Stimulated activated CD8-positive, alpha-beta memory T cell treated with anti-CD3 and anti-CD28 coated beads, Interleukin-7, amount 100 ng/mL, for 24 hours (primary cell): ENCODE measurements at regions not wholly inside any gene's neighbourhood (a gene's known extent, or its start where the extent isn't known, plus 50 kb on each side); places are given as distances from the start of the nearest gene placed in this dataset.
"Not testable (repeated sequence)": the region's sequence is repeated elsewhere in the genome, so short reads cannot be mapped to it uniquely, and the experiment has no call there.

Experiments used
- DNase-seq: peaks from one replicate; pipeline ENCODE4 v3.0.0-alpha.2; 2020; ENCODE audit warnings: low read depth

DNA sequence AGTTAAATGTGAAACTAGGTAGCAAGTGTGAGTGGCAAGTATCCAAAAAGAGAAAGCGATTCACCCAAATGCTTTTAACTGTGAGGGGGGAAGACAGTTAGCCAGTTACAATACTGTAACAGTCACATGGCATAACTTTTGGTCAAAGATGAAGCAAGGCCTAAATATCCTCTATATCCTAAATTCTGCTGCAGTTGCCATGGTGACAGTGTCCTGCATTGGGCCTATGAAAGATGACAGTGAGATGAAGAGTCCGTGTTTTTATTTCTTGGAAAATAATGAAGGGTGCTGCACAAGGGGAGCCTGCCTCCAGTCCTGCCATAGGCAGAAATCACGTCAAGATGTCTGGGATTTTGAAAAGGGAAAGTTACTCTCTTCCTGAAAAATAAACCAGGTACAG lies 534.6 kb downstream of the NTRK2 start:
- DNase-seq: no peak

DNA sequence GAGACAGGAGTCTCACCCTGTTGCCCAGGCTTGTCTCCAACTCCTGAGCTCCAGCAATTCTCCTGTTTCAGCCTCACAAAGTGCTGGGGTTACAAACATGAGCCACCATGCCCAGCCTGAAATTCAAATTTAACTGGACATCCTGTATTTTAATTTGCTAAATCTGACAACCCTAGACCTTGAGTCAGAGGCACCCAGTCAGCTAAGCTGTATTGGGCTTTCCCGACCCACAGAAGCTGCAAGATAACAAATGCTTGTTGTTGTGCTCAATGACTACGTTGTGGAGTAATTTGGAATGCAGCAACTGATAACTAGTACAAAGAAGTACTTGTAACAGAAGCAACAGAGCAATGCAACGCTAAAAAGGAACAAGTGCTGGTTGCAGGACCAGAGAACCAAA lies 533.1 kb downstream of the NTRK2 start:
- no peak for DNase-seq

DNA sequence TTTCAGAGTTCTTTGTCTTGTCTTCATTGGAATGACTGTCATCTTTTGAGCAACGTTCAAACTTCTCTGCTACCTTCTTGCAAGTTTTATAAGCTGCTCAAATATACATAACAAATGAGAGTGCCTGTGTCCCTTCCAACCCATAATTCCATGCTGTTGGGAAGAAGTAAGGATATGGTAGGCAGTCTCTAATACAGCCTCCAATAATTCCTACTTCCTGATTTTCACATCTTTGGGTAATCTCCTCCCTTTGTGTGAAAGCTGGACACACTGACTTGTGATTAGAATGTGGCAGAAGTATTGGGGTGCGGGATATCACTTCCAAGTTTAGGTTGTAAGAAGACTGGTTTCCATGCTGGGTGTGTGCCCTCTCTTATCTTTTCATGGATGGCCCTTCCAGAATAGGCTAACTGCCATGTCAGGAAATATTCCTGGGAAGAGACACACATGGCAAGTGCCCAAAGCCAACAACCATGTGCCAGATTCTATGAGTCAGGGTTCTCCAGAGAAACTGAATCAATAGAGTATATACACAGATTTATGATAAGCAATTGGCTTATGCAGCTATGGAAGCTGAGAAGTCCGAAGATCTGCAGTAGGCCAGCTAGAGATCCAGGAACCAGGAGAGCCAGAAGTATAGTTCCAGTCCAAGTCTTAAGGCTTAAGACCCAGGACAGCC lies 531.3 kb downstream of the NTRK2 start:
- DNase-seq: no peak

DNA sequence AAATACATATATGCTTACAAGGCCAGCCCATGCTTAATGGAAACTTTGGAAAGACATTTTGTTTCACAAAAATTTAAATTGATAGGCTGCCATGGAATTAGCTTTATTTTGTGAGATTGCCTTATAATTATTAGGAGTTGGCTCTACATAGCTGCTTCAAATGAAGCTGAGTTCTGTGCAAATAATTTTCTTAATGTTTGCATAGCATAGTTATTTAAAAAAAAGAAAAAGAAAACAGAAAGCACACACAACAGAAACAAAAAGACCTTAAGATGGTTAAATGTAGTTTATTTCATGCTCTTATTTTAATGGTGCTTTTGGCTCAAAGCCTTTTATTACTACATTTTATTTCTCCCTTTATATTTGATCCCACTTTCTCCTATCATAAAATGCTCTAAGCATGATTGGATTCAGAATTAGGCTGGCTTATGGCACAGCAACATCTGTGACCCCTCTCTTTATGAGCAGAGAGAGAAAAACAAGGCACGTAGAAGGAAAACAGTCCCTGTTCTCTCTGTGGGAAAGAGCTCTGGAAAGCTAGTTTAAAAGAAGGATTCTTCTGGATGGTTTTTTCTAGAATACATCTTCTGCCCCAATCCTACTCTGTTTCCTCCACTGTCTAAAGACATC lies 530.5 kb downstream of the NTRK2 start:
- no peak for DNase-seq

DNA sequence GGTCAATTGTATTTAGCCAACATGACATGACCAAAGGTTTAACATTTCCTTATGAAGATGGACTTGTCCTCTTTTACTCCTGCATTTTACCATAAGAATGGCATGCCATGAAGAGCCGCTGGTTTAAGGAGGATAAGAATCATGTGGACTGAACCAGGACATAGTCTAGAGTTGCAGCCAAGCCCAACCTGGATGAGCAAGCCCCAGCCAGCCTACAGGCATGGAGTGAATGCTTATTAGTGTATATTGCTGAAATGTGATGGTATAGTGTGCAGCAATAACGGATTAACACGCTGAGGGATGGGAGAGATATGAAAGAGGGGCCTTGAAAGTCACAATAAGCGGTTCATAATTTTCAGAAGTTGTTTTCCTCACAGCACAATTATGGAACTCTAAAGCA lies 523.2 kb downstream of the NTRK2 start:
- no peak for DNase-seq

DNA sequence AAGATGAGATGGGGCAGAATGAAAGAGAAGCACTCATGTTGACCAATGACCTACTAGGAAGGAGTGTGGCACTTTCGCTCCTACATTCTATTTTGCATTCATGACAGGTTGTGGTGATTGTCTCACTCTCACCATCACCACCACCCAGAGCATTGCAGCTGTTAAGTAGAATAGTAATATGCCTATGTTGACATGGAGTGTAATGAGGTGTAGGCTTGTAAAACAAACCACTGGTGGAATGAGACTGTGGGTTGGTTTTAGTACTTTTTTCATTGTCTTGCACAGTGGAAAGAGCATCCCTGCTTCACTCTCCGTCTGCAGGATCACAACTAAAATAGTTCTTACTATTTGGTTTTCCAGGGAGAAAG lies 516.7 kb downstream of the NTRK2 start:
- no peak for DNase-seq

DNA sequence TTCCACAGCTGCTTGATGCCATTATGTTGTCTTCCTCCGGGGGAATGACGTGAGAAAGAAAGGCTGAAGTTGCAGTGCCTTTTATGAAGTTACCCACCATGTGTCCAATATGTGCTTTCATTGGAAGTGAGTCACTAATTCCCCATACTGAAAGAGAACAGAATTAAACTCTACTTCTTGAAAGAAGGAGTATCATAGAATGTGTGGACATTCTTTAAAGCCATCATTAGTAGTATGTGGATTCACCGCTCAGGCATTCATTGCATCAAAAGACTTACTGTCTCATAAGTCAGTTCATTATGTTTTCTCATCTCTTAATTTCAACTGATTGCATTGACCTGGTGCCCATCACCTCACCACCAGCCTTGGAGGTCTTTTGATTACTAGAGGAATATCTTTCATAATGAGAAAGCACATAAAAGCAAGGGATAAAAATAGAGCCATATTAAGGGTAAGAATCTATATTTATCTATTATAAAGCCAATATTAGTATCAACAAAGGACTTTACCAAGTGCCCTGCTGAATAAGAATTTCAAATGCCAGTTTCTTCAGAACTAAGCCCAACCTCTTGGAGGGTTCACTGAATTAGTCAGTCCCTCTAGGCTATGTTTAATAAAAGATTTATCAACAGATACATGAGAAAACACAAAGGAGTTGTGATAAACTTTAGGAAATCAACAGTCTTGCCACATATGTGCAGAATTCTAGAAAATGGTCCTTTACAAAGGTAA lies 516.1 kb downstream of the NTRK2 start:
- DNase-seq: no peak

DNA sequence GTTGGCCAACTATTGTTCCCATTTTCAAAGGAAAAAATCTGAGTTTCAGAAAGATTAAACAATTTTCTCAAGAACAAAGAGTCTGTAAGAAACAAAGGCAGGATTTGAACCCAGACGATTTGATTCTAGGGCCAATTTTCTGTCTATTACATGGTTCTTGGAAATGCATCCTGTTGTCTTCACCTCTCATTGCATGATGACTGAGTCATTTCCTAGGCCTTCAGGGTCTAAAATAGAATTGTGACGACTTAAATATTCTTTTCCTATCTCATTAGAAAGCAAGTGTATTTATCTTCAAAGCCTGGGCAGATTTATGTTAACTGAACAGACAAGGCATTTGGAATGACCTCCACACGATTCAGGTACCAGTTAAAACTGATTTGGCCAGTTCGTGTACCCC lies 512.9 kb downstream of the NTRK2 start:
- DNase-seq: no peak

DNA sequence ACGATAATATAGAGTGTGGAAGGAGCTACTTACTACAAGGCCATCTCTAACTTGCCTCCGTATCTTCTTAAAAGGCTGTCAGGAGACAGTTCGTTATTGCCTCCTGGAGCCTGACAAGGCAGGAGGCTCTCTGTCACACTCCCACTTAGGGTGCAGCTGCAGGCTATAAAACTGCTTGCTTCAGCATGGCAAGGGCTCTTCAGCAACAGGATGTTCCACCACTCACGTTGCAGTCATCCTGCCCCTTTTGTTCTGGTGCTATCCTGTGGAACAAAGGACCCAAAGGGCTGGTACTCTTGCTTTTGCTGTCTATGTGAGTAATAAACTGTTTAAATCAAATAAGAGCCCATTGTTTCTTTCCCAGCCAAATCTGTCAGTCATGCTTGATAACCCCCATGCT lies 508.9 kb downstream of the NTRK2 start:
- DNase-seq: no peak

DNA sequence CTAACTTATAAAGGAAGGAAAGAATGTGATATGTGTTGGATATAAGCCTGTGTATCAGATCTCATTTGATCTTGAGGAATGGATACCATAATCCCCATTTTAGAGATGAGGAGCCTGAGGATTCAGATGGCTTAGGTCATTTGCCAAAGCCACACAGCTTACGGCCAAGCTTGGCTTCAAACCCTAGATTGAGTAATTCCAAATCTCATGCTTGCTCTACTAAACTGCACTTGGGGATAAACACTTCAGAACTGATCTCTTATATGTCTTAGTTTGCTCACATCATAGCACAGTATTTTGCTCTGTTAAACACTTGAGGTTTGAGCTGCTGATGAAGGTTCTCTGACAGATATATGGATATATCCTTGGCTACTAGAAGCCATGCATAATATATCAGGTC lies 504.4 kb downstream of the NTRK2 start:
- DNase-seq: no peak

DNA sequence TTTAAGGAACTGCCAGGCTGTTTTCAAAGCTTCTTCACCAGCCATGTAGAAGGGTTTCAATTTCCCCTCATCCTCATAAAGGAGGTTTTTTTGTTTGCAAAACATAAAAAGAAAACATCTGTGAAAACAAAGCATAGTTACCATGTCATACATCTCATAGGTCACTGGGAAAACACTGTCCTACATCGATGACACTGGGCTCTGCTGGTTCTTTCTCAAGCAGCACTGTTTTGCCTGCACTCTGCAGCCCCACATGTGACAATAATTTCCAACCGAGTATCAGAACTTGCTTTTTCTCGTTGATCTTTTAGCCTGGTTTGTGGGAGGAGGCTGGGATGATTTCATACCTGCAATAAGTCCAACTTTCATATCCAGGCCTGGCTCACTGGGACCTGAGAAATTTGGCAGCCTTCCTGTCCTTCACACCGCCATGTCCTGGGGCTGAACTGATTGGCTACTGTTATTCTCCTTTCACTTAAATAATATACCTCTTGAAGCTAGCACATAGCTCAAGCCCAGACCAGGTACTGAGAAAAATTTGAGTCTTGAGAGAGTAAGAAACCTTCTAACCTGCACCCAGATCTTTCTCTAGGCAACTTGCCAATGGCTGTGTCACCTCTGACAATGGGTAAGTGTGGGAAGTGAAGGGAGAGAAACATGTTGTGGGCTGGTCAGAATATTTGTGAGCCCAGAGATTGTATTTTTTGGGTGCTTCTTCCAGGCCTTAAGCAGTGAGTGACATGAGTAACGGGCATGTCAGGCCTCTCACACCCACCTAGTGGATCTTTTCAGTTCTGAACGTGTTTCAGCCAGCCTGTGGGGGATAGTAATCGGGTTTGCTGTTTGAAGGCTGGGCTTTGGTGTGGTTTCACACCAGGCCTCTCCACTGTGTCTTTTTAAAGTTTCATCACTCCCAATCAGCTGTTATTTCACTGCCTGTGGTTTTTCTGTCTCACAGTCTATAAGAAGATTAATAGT lies 502.8 kb downstream of the NTRK2 start:
- no peak for DNase-seq

DNA sequence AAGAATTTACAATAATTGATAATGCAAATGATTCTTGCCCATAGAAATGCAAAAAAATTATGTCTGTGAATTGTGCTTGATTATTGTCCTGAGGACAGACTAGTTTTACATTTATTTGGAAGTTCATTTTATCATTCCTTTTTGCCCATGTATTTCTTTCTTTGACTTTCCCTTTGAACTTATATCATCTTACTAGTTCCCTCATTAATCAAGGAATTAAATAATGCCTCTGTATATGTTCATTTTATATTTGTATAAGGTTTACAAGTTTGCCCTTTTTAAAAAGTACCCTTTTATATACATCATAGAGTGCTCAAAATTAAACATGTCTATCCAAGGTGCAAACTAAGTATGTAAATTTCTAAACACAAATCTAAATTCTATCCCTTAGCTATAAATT lies 501.6 kb downstream of the NTRK2 start:
- no peak for DNase-seq

DNA sequence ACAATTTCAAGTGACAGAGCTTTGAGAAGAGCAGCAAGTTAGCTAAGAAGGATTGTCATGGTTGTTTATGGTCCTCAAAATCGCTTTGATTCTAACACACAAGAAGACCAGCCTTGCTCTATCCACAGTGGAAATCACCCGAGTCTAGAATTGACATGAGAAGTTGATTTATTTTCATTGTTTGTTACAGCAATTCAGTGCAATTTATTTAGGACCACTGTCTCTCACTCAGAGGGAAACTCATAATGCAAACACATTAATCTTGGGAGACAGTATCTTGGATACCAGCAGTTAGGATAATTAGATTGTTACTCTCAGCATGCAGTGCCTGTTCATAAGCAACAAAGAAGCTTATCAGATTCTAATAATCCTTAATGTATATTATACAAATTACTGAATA lies 498.9 kb downstream of the NTRK2 start:
- no peak for DNase-seq

DNA sequence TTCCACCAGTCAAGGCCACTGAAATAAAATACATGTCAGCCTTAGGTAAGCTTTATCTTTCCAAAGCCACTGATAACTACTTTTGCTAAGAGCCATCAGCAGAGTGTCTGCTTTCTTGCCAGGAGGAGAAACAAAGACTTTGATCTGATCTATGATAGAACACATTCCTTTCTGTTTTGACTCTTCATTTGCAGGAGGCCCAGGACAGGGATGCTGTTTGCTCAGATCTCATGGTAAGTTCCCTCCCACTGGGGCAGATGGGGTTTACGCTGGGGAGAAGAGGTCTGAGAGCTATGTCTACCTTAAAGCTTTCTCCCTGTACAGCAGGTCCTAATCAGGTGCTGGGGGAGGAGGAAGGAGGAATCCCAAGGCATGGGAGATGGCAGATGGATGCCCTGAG lies 497.6 kb downstream of the NTRK2 start:
- no peak for DNase-seq

DNA sequence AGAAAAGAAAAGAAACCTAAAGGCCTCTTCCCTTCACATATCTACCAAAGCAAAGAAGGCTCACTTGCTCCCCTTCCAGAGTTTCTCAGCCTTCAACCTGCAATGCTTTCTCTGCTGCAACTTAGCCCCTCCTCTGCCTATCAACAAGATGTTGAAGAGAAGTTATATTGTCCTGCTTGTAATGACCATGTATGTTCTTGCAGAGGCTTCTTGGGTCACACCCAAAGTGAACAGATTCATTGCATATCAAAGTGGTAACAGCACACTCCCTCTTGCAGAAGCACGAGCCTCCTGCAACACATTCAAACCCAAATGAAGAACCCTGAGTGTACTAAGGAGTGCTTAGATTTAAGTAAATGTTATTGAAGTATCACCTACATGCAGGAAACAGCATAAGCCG lies 494.3 kb downstream of the NTRK2 start:
- no peak for DNase-seq

DNA sequence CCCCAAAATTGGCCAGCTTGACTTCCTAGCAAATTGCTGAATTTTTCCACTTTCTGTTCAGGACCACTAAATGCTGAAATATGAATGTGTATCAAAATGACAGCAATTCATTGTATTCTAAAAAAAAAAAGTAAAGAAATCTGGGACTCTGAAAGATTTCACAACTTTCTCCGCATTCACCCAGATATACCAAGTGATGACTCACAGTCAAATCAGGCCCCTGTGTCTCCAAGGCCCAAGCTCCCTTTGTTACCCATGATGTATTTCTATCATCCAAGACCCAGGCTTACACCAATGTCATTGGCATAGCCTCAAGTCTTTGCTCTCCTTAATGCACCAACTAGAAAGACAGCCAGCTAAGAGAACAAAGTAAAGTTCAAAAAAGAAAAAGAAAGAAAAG lies 493.9 kb downstream of the NTRK2 start:
- no peak for DNase-seq

DNA sequence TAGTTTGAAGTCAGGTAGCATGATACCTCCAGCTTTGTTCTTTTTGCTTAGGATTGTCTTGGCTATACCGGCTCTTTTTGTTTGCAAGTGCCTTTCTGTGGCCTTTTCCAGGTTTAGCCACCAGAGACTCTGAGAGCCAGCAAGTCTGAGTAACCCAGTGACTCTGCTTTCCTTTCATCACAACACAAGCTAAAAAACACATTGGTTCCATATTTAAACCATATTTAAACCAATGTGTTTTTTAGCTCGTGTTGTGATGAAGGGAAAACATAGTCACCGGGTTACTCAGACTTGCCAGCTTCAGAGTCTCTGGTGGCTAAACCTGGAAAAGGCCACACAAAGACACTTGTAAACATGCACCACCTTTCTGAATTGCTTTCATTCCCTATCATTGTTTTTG lies 493.3 kb downstream of the NTRK2 start:
- no peak for DNase-seq

DNA sequence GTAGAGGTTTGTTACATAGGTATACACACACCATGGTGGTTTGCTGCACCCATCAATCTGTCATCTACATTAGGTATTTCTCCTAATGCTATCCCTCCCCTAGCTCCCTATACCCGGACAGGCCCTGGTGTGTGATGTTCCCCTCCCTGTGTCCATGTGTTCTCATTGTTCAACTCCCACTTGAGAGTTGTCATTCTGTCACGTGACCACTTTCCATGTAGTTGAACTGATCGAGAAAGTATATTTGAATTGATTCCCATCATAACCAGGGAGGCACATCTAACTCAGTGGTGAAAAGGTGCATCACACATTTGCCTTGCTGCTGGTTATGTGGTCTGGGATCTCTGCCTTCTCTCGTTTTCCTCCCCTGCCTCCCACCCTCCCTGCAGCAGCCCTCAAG lies 491.4 kb downstream of the NTRK2 start:
- DNase-seq: not testable (repeated sequence)

DNA sequence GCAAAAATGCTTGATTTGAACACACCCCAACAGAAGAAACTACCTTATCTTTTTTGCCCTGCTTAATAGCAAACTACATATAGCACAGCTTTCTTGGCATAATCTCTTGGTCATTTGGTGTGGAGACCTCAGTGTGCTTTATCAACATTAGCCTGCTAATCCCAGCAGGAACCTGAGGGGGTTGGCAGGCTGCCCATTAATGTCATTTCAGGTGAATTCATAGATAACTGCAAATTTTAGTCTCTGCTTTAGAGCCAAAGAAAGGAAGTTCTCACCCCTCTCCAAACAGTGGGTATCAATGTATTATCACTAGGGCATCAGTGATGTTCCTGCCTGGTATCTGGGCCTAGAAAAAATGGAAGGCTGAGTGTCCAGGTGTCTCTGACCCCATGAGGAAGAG lies 489.0 kb downstream of the NTRK2 start:
- no peak for DNase-seq

DNA sequence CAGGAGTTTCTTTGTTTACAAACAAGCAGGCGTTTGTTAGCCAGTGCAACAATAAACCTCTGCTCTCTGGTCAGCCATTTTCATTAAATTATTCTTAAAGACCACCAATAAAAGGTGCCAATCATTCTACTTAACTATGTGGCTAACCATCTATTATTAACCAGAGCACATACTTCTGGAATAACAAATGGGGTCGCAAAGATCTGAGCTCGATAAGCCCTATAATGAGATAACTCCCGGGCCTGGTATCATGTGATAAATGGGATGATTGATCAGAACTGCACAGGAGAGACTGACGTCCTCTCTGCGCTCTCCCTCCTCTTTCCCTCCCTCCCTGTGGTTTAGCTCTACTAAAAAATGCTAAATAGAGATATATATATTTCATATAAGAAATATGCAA lies 488.2 kb downstream of the NTRK2 start:
- DNase-seq: no peak

DNA sequence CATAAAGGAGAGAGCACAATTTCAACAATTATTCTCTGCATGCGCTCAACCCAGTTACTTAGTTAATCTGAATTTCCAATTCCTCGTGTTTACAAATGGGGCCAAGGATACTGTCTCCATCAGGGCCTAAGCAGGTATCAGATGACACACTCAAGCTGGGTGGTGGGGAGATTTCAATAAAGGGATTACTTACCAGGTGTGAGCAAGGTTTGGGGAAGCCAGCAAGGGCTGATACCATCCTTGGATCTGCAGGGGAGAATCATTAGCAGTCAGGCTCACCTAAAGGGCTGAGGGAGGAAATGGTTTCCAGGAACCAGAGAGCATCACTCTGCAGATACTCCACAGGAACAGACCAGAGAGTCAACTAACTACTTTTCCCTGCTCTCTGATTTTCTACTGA lies 487.1 kb downstream of the NTRK2 start:
- DNase-seq: no peak

DNA sequence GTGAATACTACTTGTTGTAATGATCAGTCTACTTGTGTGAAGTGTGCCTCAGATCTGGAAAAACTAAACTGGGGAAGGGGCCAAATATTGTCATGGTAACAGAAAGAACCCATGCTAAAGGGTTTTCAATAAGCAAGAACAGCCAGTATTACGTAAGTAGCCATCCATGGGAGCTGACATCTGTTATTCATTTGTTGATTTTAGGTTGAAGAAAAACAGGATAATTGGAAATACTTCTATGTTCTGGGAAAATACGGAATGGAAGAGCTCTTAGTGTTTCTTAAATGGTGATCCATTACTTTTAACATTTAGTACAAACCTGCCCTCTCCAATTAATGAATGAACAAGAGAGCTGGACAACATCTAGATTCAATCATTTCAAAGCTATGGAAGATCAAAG lies 485.8 kb downstream of the NTRK2 start:
- DNase-seq: no peak

DNA sequence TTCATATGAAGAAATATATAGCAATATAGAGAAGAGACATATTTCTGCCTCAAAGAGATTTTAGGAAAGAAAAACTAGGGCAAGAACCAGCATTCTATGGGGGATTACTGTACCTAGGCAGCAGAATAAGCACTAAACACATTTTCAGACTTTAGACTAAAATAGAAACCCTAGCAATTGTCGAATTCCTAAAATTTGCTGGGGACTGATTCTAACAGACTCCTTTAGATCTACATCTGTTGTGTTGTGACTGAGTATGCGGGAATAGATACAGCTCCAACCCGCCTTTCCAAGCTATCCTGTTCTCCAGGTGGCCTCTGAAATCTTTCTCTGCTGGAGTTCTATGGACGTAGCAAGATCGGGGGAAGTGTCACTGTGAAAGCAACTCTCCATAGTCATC lies 482.2 kb downstream of the NTRK2 start:
- DNase-seq: no peak
